Smooth muscle cell (in vitro differentiated cells): ENCODE measurements at regions not wholly inside any gene's neighbourhood (a gene's known extent, or its start where the extent isn't known, plus 50 kb on each side); places are given as distances from the start of the nearest gene placed in this dataset.

Source experiments
- DNase-seq: peaks from one replicate; lab custom pipeline; 2025; ENCODE audit not compliant: unreplicated experiment; lab: John Stamatoyannopoulos, UW
- H2AFZ ChIP-seq: fragments of 200-600 bp; sonication (generic); 2 replicates; pipeline ENCODE4 v1.6.0; 2016; ENCODE audit warnings: antibody characterized with exemption, low read depth, mild to moderate bottlenecking
- H3F3A ChIP-seq: fragments of 200-600 bp; sonication (generic); 2 replicates; pipeline ENCODE4 v1.6.0; 2017; ENCODE audit warnings: antibody characterized with exemption, low read depth
- H3K27ac ChIP-seq: fragments of 200-600 bp; sonication (generic); 2 replicates; pipeline ENCODE4 v1.5.1; 2016; ENCODE audit warnings: low read depth, mild to moderate bottlenecking
- H3K27me3 ChIP-seq: fragments of 200-600 bp; sonication (generic); 2 replicates; pipeline ENCODE4 v1.6.1; 2016; ENCODE audit warnings: low read depth, mild to moderate bottlenecking
- H3K36me3 ChIP-seq: fragments of 200-600 bp; sonication (generic); 2 replicates; pipeline ENCODE4 v1.5.1; 2016; ENCODE audit warnings: low read depth
- H3K4me1 ChIP-seq: fragments of 200-600 bp; sonication (generic); 2 replicates; pipeline ENCODE4 v1.5.1; 2016; ENCODE audit warnings: low read depth
- H3K4me2 ChIP-seq: fragments of 200-600 bp; sonication (generic); 2 replicates; pipeline ENCODE4 v1.6.0; 2016; ENCODE audit warnings: mild to moderate bottlenecking
- H3K4me3 ChIP-seq: fragments of 200-600 bp; sonication (generic); 2 replicates; pipeline ENCODE4 v1.5.1; 2016; ENCODE audit warnings: mild to moderate bottlenecking
- H3K79me2 ChIP-seq: fragments of 200-600 bp; sonication (generic); 2 replicates; pipeline ENCODE4 v1.6.0; 2016; ENCODE audit warnings: low read depth, mild to moderate bottlenecking
- H3K9ac ChIP-seq: fragments of 200-600 bp; sonication (generic); 2 replicates; pipeline ENCODE4 v1.6.0; 2016; ENCODE audit warnings: low read depth
- H3K9me3 ChIP-seq: fragments of 200-600 bp; sonication (generic); replicated peaks from 2 replicates; pipeline ENCODE4 v1.5.1; 2016; ENCODE audit warnings: low read depth
- H4K20me1 ChIP-seq: fragments of 200-600 bp; sonication (generic); 2 replicates; pipeline ENCODE4 v1.6.0; 2016; ENCODE audit warnings: low read depth
- WGBS: methylation state at CpG from one replicate; pipeline ENCODE4 v1.1.7; 2016; ENCODE audit warnings: low lambda C conversion rate; 5-methylcytosine and 5-hydroxymethylcytosine counted together
- TF ChIP-seq, protein P1 (sequence below): fragments of 200-600 bp; sonication (generic); IDR thresholded peaks from 2 replicates; pipeline ENCODE4 v1.5.1; 2017; ENCODE audit warnings: borderline replicate concordance, mild to moderate bottlenecking, antibody characterized with exemption; ENCODE audit not compliant: insufficient read depth, poor library complexity, severe bottlenecking

DNA sequence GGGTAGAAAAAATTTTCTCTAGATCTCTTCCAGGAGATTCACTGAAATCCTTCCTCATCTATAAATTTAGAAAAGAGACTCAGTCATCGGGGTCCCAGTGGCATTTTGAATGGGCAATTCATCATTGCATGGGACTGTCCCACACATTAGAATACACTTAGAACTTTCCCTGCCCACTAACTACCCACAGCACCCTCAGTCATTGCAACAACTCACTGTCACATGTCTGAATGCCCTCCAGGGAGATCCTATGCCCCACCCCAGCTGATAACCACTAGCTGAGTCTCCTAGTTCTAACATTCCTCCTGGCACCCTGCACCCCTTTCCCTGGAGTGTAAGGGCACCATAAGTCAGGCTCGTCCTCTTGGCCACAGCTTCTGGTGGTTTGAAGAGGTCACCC, 89.6 kb downstream of the INSIG2 start:
- no peak overlapping the region for H2AFZ ChIP-seq
- H3K4me1 ChIP-seq = peaks cover 5% of the 10 kb centered on the region
- H4K20me1 ChIP-seq = no peaks in the 10 kb centered on the region
- H3K9ac ChIP-seq = no peak overlapping the region
- H3K79me2 ChIP-seq = no peaks in the 10 kb centered on the region
- no peaks in the 10 kb centered on the region for H3F3A ChIP-seq
- WGBS = 86% methylated on average over 2 of the region's 2 CpGs
- no peak for DNase-seq
- no peaks in the 10 kb centered on the region for H3K9me3 ChIP-seq
- no peak overlapping the region for H3K27ac ChIP-seq
- no peak overlapping the region for H3K4me2 ChIP-seq
- TF ChIP-seq, protein P1, sequence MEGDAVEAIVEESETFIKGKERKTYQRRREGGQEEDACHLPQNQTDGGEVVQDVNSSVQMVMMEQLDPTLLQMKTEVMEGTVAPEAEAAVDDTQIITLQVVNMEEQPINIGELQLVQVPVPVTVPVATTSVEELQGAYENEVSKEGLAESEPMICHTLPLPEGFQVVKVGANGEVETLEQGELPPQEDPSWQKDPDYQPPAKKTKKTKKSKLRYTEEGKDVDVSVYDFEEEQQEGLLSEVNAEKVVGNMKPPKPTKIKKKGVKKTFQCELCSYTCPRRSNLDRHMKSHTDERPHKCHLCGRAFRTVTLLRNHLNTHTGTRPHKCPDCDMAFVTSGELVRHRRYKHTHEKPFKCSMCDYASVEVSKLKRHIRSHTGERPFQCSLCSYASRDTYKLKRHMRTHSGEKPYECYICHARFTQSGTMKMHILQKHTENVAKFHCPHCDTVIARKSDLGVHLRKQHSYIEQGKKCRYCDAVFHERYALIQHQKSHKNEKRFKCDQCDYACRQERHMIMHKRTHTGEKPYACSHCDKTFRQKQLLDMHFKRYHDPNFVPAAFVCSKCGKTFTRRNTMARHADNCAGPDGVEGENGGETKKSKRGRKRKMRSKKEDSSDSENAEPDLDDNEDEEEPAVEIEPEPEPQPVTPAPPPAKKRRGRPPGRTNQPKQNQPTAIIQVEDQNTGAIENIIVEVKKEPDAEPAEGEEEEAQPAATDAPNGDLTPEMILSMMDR = no peak
- H3K27me3 ChIP-seq = peaks cover 20% of the 10 kb centered on the region
- no peaks in the 10 kb centered on the region for H3K36me3 ChIP-seq
- no peak overlapping the region for H3K4me3 ChIP-seq

DNA sequence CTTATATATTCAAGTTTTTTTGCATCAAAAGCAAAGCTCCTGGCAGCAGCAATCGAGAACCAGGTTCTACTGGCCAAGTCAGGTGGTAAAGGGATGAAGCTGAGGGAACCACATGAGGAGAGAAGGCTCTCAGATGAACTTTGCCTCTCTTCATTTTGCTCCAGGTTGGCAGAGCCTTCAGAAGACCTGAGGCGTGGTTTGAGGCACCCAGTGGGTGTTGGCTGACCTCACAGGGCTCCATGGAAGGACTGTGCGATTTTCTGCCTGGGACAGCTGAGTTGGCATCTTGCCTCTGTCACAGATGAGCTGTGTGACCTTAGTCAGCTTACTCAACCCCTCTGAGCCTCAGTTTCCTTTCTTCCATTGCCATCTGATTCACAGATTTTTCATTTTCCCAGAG, 89.0 kb downstream of the INSIG2 start:
- Histone ChIP-seq H3F3A (no peaks in the 10 kb centered on the region), H3K4me3 (no peak overlapping the region), H3K79me2 (no peaks in the 10 kb centered on the region), H3K4me1 (peaks cover 5% of the 10 kb centered on the region), H2AFZ (no peak overlapping the region), H3K27ac (no peak overlapping the region), H3K36me3 (no peaks in the 10 kb centered on the region), H3K9me3 (no peaks in the 10 kb centered on the region), H3K4me2 (no peak overlapping the region), H4K20me1 (no peaks in the 10 kb centered on the region), H3K27me3 (peaks cover 20% of the 10 kb centered on the region), H3K9ac (no peak overlapping the region)
- TF ChIP-seq, protein P1 = no peak
- WGBS = 86% methylated on average over 3 of the region's 3 CpGs
- no peak for DNase-seq

DNA sequence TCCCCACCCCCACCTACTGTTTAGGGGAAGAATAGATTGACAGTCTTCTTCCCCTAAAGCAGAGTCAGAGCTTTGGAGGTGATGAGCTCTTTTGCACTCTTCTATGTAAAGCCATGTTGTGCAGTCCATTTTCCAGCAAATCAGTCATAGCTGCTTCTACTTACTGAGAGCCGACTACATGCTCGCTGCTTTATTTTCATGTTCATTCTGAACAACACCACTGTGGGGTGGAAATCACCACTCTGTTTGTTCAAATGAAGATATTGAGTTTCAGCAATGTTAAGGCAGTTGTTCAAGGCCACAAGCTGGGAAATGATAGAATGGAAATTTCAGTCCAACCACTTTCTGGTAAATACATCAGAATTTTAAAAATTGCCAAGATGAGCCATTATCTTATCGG, 88.3 kb downstream of the INSIG2 start:
- Histone ChIP-seq H3K4me2 (no peak overlapping the region), H3K79me2 (no peaks in the 10 kb centered on the region), H3K36me3 (no peaks in the 10 kb centered on the region), H3K4me3 (no peak overlapping the region), H3F3A (no peaks in the 10 kb centered on the region), H3K9ac (no peak overlapping the region), H3K4me1 (peaks cover 5% of the 10 kb centered on the region), H4K20me1 (no peaks in the 10 kb centered on the region), H3K27me3 (peaks cover 20% of the 10 kb centered on the region), H3K27ac (no peak overlapping the region), H3K9me3 (no peaks in the 10 kb centered on the region), H2AFZ (no peak overlapping the region)
- TF ChIP-seq, protein P1 = no peak
- no peak for DNase-seq
- WGBS = 94% methylated on average over 3 of the region's 3 CpGs

DNA sequence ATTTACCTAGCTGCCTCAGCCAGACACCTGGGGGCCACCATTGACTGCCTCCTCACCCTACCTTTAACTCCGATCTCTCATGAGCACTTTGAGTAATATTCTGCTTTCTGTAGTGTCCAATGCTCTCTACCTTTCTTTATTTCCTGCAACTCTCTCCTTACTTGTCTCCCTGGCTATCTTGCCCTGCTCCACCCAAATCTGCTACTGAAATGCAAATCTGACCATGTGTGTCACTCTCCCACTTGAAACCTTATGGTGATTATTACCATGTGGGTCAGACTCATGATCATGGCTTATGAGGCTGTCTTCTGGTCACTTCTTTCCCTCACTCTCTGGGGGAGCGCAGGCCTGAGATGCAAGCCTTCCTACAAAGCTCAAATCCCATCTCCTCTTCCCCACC, 83.3 kb downstream of the INSIG2 start:
- Histone ChIP-seq H3K9me3 (no peaks in the 10 kb centered on the region), H3K27ac (no peak overlapping the region), H3K79me2 (no peaks in the 10 kb centered on the region), H3K36me3 (no peaks in the 10 kb centered on the region), H4K20me1 (no peaks in the 10 kb centered on the region), H3K27me3 (peaks cover 8% of the 10 kb centered on the region), H3F3A (no peaks in the 10 kb centered on the region), H3K4me2 (no peak overlapping the region), H3K9ac (no peak overlapping the region), H3K4me3 (no peak overlapping the region), H2AFZ (no peak overlapping the region), H3K4me1 (no peaks in the 10 kb centered on the region)
- 97% methylated on average over 2 of the region's 2 CpGs for WGBS
- no peak for DNase-seq
- TF ChIP-seq, protein P1 = no peak
